Mucosa of descending colon (tissue), 3 donors: ENCODE measurements at regions not wholly inside any gene's neighbourhood (a gene's known extent, or its start where the extent isn't known, plus 50 kb on each side); places are given as distances from the start of the nearest gene placed in this dataset.

Source experiments
- ATAC-seq: fragments of 200-7000 bp; cut with Tn5 transposase; one replicate; pipeline ENCODE4 v1.9.1; 2020; ENCODE audit warnings: mild to moderate bottlenecking, moderate library complexity
- DNase-seq, 3 donors: peaks; one replicate each; pipeline ENCODE4 v3.0.0-alpha.2; 2020
- H3K36me3 ChIP-seq: fragments of 200-600 bp; one replicate; pipeline ENCODE4 v1.8.0; 2021; ENCODE audit warnings: low read depth, mild to moderate bottlenecking
- H3K4me1 ChIP-seq: fragments of 200-600 bp; one replicate; pipeline ENCODE4 v1.8.0; 2021; ENCODE audit warnings: low read depth, mild to moderate bottlenecking
- H3K4me3 ChIP-seq: fragments of 200-600 bp; one replicate; pipeline ENCODE4 v1.8.0; 2021; ENCODE audit warnings: mild to moderate bottlenecking
- H3K9me3 ChIP-seq: fragments of 200-600 bp; one replicate; pipeline ENCODE4 v1.8.0; 2021; ENCODE audit warnings: mild to moderate bottlenecking
- CTCF ChIP-seq: fragments of 200-600 bp; IDR thresholded peaks from one replicate; pipeline ENCODE4 v1.8.0; 2022; ENCODE audit warnings: antibody characterized with exemption, mild to moderate bottlenecking
- intact Hi-C, 2 donors: fragments of 100-400 bp; cut with DNase I in 1 of 2; cut with micrococcal nuclease in 1 of 2; formaldehyde crosslinking; loops; one replicate each; pipeline versions ENCODE4 v1.11.0 to v1.11.1; 2022; cut with DNase I, micrococcal nuclease
- donor health status: DM: no; HTN: no; CAD: no; lungs with moderate emphysema.
- donor health status: DM: no; HTN: no; CAD: no.
- donor health status: DM: no; HTN: yes; CAD: no.

- no peak for TF ChIP-seq CTCF
- Histone ChIP-seq H3K36me3 (no peaks in the 10 kb centered on the region), H3K4me1 (no peaks in the 10 kb centered on the region), H3K4me3 (no peak overlapping the region), H3K9me3 (no peaks in the 10 kb centered on the region)
- intact Hi-C loops: no loop called here
- no peak for DNase-seq
- no peak for ATAC-seq
Observed at GRCh38 chr6:139744891-139745290, 370.4 kb upstream of the CITED2 start.

- no peak for TF ChIP-seq CTCF
- ATAC-seq: peak; percentile 94
Observed at GRCh38 chr6:139743664-139744437, 369.4 kb upstream of the CITED2 start.

GRCh38 chr6:139742671-139743070 is 368.2 kb upstream of the CITED2 start:
- no peak for TF ChIP-seq CTCF
- DNase-seq: no peak
- no peaks in the 10 kb centered on the region for H3K36me3 ChIP-seq
- H3K9me3 ChIP-seq: no peaks in the 10 kb centered on the region
- ATAC-seq: no peak
- intact Hi-C loops: no loop called here
- no peaks in the 10 kb centered on the region for H3K4me1 ChIP-seq
- no peak overlapping the region for H3K4me3 ChIP-seq

More at GRCh38 chr6:139743664-139744437, 369.4 kb upstream of the CITED2 start:
- H3K4me1 ChIP-seq: no peaks in the 10 kb centered on the region
- no peaks in the 10 kb centered on the region for H3K9me3 ChIP-seq
- H3K36me3 ChIP-seq: no peaks in the 10 kb centered on the region
- H3K4me3 ChIP-seq: no peak overlapping the region
- DNase-seq: no peak
- intact Hi-C loops: no loop called here

GRCh38 chr6:139738801-139739455 is 364.5 kb upstream of the CITED2 start:
- ATAC-seq (no peak), DNase-seq (no peak)
- no peak overlapping the region for H3K4me3 ChIP-seq
- no peaks in the 10 kb centered on the region for H3K4me1 ChIP-seq
- no peaks in the 10 kb centered on the region for H3K9me3 ChIP-seq
- TF ChIP-seq CTCF: no peak
- H3K36me3 ChIP-seq: no peaks in the 10 kb centered on the region
- intact Hi-C loops: no loop called here

- H3K4me3 ChIP-seq: no peak overlapping the region
- intact Hi-C loops: no loop called here
- no peaks in the 10 kb centered on the region for H3K4me1 ChIP-seq
- H3K36me3 ChIP-seq: no peaks in the 10 kb centered on the region
- no peak for TF ChIP-seq CTCF
- H3K9me3 ChIP-seq: no peaks in the 10 kb centered on the region
- ATAC-seq (no peak), DNase-seq (no peak)
Observed at GRCh38 chr6:139736325-139736906, 362.0 kb upstream of the CITED2 start.
